GM18502 (cell line): ENCODE measurements at regions not wholly inside any gene's neighbourhood (a gene's known extent, or its start where the extent isn't known, plus 50 kb on each side); places are given as distances from the start of the nearest gene placed in this dataset.
"Not testable (repeated sequence)": the region's sequence is repeated elsewhere in the genome, so short reads cannot be mapped to it uniquely, and the experiment has no call there.

Source experiments
- ATAC-seq: cut with Tn5 transposase; IDR thresholded peaks from one replicate; pipeline ENCODE4 v1.9.1; 2021; ENCODE audit warnings: mild to moderate bottlenecking; ENCODE audit not compliant: unreplicated experiment, poor library complexity

- ATAC-seq, result no peak
Observed at GRCh38 chr3:94462931-94463330, 400.1 kb downstream of the NSUN3 start.

- no peak for ATAC-seq
Observed at GRCh38 chr3:94472511-94472910, 409.6 kb downstream of the NSUN3 start.

- ATAC-seq, result no peak
Observed at GRCh38 chr3:94481226-94481898, 418.5 kb downstream of the NSUN3 start.

- no peak for ATAC-seq
Observed at GRCh38 chr3:94482686-94483085, 419.8 kb downstream of the NSUN3 start.

- ATAC-seq, result no peak
Observed at GRCh38 chr3:94483403-94483802, 420.5 kb downstream of the NSUN3 start.

GRCh38 chr3:94494992-94495391, 432.1 kb downstream of the NSUN3 start:
- ATAC-seq, result no peak

- no peak for ATAC-seq
Observed at GRCh38 chr3:94500146-94500545, 437.3 kb downstream of the NSUN3 start.

GRCh38 chr3:94507354-94507753, 444.5 kb downstream of the NSUN3 start:
- ATAC-seq, result not testable (repeated sequence)

- ATAC-seq, result no peak
Observed at GRCh38 chr3:94512876-94513275, 450.0 kb downstream of the NSUN3 start.

- ATAC-seq, result peak; percentile 66
Observed at GRCh38 chr3:94513600-94513999, 450.7 kb downstream of the NSUN3 start.

- ATAC-seq, result no peak
Observed at GRCh38 chr3:94515983-94516382, 453.1 kb downstream of the NSUN3 start.

GRCh38 chr3:94520364-94520763, 457.5 kb downstream of the NSUN3 start:
- no peak for ATAC-seq

GRCh38 chr3:94522488-94522887, 459.6 kb downstream of the NSUN3 start:
- no peak for ATAC-seq

- ATAC-seq, result no peak
Observed at GRCh38 chr3:94524102-94524919, 461.4 kb downstream of the NSUN3 start.

- no peak for ATAC-seq
Observed at GRCh38 chr3:94525043-94525442, 462.2 kb downstream of the NSUN3 start.

- no peak for ATAC-seq
Observed at GRCh38 chr3:94529816-94530215, 467.0 kb downstream of the NSUN3 start.

GRCh38 chr3:94532951-94533350, 470.1 kb downstream of the NSUN3 start:
- no peak for ATAC-seq

- no peak for ATAC-seq
Observed at GRCh38 chr3:94539937-94540336, 477.1 kb downstream of the NSUN3 start.

GRCh38 chr3:94543161-94543560, 480.3 kb downstream of the NSUN3 start:
- ATAC-seq, result no peak

- no peak for ATAC-seq
Observed at GRCh38 chr3:94544131-94544789, 481.4 kb downstream of the NSUN3 start.

- no peak for ATAC-seq
Observed at GRCh38 chr3:94548581-94549316, 485.9 kb downstream of the NSUN3 start.
